HL-60 (cell line): ENCODE measurements at regions not wholly inside any gene's neighbourhood (a gene's known extent, or its start where the extent isn't known, plus 50 kb on each side); places are given as distances from the start of the nearest gene placed in this dataset.

Experiments used
- POLR2AphosphoS5 ChIP-seq: IDR thresholded peaks from 2 replicates; pipeline ENCODE4 v1.6.1; 2012; ENCODE audit warnings: low read depth
- REST ChIP-seq: IDR thresholded peaks from 2 replicates; pipeline ENCODE4 v1.6.1; 2012; ENCODE audit warnings: low read depth; ENCODE audit not compliant: insufficient replicate concordance
- TF ChIP-seq, protein P1 (sequence below): IDR thresholded peaks from one replicate; pipeline ENCODE4 v1.5.1; 2011; ENCODE audit warnings: low read length, control low read depth, inconsistent platforms; ENCODE audit not compliant: insufficient read depth

GRCh38 chr3:150097588-150097890, 126.8 kb upstream of the PFN2 start:
- TF ChIP-seq, protein P1, sequence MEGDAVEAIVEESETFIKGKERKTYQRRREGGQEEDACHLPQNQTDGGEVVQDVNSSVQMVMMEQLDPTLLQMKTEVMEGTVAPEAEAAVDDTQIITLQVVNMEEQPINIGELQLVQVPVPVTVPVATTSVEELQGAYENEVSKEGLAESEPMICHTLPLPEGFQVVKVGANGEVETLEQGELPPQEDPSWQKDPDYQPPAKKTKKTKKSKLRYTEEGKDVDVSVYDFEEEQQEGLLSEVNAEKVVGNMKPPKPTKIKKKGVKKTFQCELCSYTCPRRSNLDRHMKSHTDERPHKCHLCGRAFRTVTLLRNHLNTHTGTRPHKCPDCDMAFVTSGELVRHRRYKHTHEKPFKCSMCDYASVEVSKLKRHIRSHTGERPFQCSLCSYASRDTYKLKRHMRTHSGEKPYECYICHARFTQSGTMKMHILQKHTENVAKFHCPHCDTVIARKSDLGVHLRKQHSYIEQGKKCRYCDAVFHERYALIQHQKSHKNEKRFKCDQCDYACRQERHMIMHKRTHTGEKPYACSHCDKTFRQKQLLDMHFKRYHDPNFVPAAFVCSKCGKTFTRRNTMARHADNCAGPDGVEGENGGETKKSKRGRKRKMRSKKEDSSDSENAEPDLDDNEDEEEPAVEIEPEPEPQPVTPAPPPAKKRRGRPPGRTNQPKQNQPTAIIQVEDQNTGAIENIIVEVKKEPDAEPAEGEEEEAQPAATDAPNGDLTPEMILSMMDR: no peak
- TF ChIP-seq POLR2AphosphoS5: no peak
- no peak for TF ChIP-seq REST
